A673 (cell line): ENCODE measurements at regions not wholly inside any gene's neighbourhood (a gene's known extent, or its start where the extent isn't known, plus 50 kb on each side); places are given as distances from the start of the nearest gene placed in this dataset.

Source experiments
- BruUV-seq: library from RNA; stranded (reverse); fragments of 400-500 nt; replicated peaks from 2 replicates; lab custom pipeline; 2021; lab: Mats Ljungman, UMichigan
- CTCF ChIA-PET: fragments of 300-600 bp; sonication (Branson Sonifier 250); formaldehyde crosslinking; loops from one replicate; lab custom pipeline; 2022; ENCODE audit warnings: antibody characterized with exemption; lab: Charles Lee
- POLR2A ChIA-PET: fragments of 300-600 bp; sonication (Branson Sonifier 250); formaldehyde crosslinking; loops from one replicate; lab custom pipeline; 2022; ENCODE audit warnings: antibody characterized with exemption; ENCODE audit not compliant: low non-redundant PET; lab: Charles Lee
- DNase-seq: peaks from one replicate; pipeline ENCODE4 v3.0.0-alpha.2; 2015; ENCODE audit warnings: low spot score
- H3K27ac ChIP-seq: fragments of 200-600 bp; sonication (generic); 2 replicates; pipeline ENCODE4 v1.5.1; 2016; ENCODE audit warnings: mixed run types, low read depth, mild to moderate bottlenecking, mixed read lengths, antibody characterized with exemption, low read length; ENCODE audit not compliant: poor library complexity, severe bottlenecking
- H3K27me3 ChIP-seq: fragments of 200-600 bp; sonication (generic); replicated peaks from 2 replicates; pipeline ENCODE4 v1.6.1; 2017; ENCODE audit warnings: mixed run types, low read depth, mild to moderate bottlenecking, mixed read lengths, antibody characterized with exemption, low read length; ENCODE audit not compliant: insufficient read depth, poor library complexity
- H3K36me3 ChIP-seq: fragments of 200-600 bp; sonication (generic); 2 replicates; pipeline ENCODE4 v1.6.1; 2016; ENCODE audit warnings: mixed run types, mild to moderate bottlenecking, mixed read lengths, antibody characterized with exemption, low read length; ENCODE audit not compliant: insufficient read depth, poor library complexity, severe bottlenecking
- H3K4me1 ChIP-seq: fragments of 200-600 bp; sonication (generic); 2 replicates; pipeline ENCODE4 v1.6.1; 2017; ENCODE audit warnings: mixed run types, mild to moderate bottlenecking, mixed read lengths, antibody characterized with exemption, low read length; ENCODE audit not compliant: insufficient read depth, poor library complexity, severe bottlenecking
- H3K4me3 ChIP-seq: fragments of 200-600 bp; sonication (generic); 2 replicates; pipeline ENCODE4 v1.5.1; 2016; ENCODE audit warnings: low read depth, mixed run types, mild to moderate bottlenecking, mixed read lengths, low read length; ENCODE audit not compliant: poor library complexity, severe bottlenecking
- H3K9me3 ChIP-seq: fragments of 200-600 bp; sonication (generic); 2 replicates; pipeline ENCODE4 v1.6.1; 2016; ENCODE audit warnings: mixed run types, low read depth, mild to moderate bottlenecking, mixed read lengths, antibody characterized with exemption, low read length; ENCODE audit not compliant: poor library complexity, severe bottlenecking
- EZH2 ChIP-seq: fragments of 200-600 bp; sonication (generic); IDR thresholded peaks from 2 replicates; pipeline ENCODE4 v1.6.1; 2017; ENCODE audit warnings: borderline replicate concordance, low read depth, mild to moderate bottlenecking, mixed read lengths, antibody characterized with exemption, low read length; ENCODE audit not compliant: poor library complexity, severe bottlenecking
- intact Hi-C: fragments of 100-400 bp; cut with micrococcal nuclease; formaldehyde crosslinking; loops from one replicate; pipeline ENCODE4 v1.10.0; 2022; ENCODE audit not compliant: unreplicated experiment
- TF ChIP-seq, protein P1 (sequence below): fragments of 300-800, 200-600 bp; sonication (generic); conservative IDR thresholded peaks from 2 replicates; pipeline ENCODE4 v1.5.1; 2017; ENCODE audit warnings: low read depth, mild to moderate bottlenecking, antibody characterized with exemption, low read length, moderate library complexity, mixed read lengths

DNA sequence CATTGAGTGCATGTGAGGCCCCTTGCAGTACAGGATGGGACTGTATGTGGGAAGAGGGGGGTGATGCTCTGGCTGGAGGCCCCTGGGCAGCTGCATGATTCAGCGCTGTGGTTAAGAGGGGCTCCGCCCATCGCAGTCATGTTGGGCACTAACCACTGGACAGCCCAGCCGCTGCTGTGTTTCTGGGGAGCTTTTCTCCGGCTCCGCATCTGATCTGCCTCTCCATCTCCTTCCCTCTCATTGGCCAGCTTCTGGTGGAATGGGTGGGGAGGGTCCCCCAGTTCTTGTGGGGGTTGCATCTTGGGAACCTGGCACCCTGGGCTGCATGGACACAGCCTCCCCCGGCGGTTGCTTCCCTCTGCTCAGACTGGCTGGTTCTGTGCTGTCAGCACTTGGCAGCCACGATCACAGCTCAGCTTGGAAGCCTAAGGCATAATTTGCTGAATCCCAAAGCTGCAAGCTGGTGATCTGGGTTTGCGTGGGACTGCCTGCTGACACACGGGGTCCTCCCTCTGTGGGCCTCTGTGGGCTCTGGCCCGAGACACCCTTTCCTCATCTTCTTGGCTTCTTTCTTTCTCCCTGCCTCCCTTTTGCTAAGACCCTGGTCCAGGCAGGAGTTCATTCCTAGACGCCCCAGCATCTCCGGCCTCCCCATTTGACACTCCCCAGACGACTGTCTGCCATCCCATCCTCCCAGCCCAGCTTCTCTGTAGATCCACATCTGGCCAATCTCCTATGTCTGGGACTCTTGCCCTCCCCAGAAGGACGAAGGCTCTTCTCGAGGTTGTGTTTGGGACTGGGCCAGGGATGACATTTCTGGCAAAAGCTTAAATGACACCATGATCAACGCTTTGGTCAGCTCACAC, 168.3 kb downstream of the SEC14L1 start:
- DNase-seq: no peak
- Histone ChIP-seq H3K36me3 (no peaks in the 10 kb centered on the region), H3K27ac (no peak overlapping the region), H3K4me1 (no peaks in the 10 kb centered on the region), H3K4me3 (no peak overlapping the region), H3K27me3 (no peaks in the 10 kb centered on the region), H3K9me3 (no peaks in the 10 kb centered on the region)
- TF ChIP-seq, protein P1, sequence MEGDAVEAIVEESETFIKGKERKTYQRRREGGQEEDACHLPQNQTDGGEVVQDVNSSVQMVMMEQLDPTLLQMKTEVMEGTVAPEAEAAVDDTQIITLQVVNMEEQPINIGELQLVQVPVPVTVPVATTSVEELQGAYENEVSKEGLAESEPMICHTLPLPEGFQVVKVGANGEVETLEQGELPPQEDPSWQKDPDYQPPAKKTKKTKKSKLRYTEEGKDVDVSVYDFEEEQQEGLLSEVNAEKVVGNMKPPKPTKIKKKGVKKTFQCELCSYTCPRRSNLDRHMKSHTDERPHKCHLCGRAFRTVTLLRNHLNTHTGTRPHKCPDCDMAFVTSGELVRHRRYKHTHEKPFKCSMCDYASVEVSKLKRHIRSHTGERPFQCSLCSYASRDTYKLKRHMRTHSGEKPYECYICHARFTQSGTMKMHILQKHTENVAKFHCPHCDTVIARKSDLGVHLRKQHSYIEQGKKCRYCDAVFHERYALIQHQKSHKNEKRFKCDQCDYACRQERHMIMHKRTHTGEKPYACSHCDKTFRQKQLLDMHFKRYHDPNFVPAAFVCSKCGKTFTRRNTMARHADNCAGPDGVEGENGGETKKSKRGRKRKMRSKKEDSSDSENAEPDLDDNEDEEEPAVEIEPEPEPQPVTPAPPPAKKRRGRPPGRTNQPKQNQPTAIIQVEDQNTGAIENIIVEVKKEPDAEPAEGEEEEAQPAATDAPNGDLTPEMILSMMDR: no peak
- no peak for TF ChIP-seq EZH2
- ChIA-PET POLR2A (no interaction called here), CTCF (interaction anchor here (0.7 kb wide), 1 partner anchor 825 kb away, joined by 4 read pairs; no protein-coding TSS in a partner anchor)
- BruUV-seq: no TSS peak
- intact Hi-C loops: no loop called here

DNA sequence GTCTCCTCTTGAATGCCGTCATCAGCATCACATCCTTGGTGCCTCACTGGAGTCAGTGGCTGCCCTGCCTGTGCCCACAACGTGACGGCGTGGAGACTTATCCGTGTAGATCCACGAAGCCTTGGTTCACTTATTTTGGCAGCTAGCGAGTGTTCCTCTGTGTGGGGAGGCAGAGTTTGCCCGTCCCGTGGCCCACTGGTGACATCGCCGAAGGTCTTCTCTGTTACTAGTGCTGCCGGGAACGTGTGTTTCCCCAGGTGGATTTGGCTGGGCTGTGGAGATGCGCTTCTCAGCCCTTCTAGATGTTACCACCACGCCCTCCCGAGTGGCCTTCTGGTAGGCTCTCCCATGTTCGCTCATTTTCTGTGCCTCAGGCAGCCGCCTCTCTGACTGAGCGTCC, 169.6 kb downstream of the SEC14L1 start:
- Histone ChIP-seq H3K4me1 (no peaks in the 10 kb centered on the region), H3K4me3 (no peak overlapping the region), H3K27ac (no peak overlapping the region), H3K9me3 (no peaks in the 10 kb centered on the region), H3K27me3 (no peaks in the 10 kb centered on the region), H3K36me3 (no peaks in the 10 kb centered on the region)
- BruUV-seq: no TSS peak
- DNase-seq: no peak
- TF ChIP-seq, protein P1: no peak
- no peak for TF ChIP-seq EZH2
- ChIA-PET POLR2A (no interaction called here), CTCF (no interaction called here)
- intact Hi-C loops: no loop called here

DNA sequence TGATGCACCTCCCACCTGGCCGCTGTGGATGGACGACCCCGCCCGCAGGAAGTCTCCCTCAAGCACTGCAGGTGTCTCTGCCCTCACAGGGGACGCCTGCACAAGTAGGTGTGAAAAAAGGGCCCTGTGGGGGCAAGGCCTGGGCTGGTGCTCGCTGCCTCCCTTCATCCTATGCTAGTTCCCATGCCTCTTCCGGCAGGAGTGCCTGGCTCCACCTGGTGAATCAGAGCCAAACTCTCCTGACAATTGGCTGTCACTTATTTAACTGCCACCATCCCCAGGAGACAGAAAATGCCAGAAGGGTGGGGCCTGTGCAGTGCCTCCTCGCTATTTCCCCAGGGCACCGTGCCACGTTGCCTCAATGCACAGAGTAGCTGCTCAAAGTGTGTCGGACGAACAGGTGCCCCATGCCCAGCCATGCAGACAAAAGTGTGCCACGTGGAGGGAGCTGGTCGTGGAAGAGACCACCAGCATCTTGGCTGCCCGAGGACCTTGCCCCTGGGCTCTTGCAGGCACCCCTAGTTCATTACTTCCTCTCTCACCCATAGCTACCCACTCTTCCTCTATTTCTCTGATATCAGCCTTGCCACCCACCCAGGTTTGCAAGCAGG, 170.7 kb downstream of the SEC14L1 start:
- Histone ChIP-seq H3K27me3 (no peaks in the 10 kb centered on the region), H3K4me1 (no peaks in the 10 kb centered on the region), H3K36me3 (no peaks in the 10 kb centered on the region), H3K27ac (no peak overlapping the region), H3K4me3 (no peak overlapping the region), H3K9me3 (no peaks in the 10 kb centered on the region)
- BruUV-seq: no TSS peak
- intact Hi-C loops: no loop called here
- no peak for TF ChIP-seq EZH2
- TF ChIP-seq, protein P1: no peak
- POLR2A ChIA-PET: no interaction called here
- no peak for DNase-seq
- CTCF ChIA-PET: no interaction called here
